ENCODE measurements at regions not wholly inside any gene's neighbourhood (a gene's known extent, or its start where the extent isn't known, plus 50 kb on each side); places are given as distances from the start of the nearest gene placed in this dataset.

DNA sequence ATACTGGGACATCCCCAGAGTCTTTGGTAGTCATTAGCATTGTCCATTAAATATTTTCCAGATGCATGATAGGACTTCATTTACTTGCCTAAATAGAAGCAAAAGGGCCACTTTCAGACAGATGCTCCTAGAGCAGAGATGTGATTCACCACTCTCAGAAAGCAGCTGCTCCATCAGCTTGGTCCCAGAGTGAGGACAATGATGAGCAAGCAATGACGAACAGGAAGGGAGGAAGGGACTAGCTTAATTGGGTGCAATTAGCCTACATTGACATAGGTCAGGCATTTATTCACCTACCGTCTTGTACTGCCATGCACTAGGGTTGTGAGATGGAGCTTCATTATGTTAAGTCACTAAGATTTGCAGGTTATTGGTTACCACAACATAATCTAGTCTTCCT lies 85.1 kb upstream of the PLXNA2 start:
- TF ChIP-seq, protein P1, sequence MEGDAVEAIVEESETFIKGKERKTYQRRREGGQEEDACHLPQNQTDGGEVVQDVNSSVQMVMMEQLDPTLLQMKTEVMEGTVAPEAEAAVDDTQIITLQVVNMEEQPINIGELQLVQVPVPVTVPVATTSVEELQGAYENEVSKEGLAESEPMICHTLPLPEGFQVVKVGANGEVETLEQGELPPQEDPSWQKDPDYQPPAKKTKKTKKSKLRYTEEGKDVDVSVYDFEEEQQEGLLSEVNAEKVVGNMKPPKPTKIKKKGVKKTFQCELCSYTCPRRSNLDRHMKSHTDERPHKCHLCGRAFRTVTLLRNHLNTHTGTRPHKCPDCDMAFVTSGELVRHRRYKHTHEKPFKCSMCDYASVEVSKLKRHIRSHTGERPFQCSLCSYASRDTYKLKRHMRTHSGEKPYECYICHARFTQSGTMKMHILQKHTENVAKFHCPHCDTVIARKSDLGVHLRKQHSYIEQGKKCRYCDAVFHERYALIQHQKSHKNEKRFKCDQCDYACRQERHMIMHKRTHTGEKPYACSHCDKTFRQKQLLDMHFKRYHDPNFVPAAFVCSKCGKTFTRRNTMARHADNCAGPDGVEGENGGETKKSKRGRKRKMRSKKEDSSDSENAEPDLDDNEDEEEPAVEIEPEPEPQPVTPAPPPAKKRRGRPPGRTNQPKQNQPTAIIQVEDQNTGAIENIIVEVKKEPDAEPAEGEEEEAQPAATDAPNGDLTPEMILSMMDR (IDR thresholded peaks at IDR 0.05): no peak
- TF ChIP-seq POLR2A (IDR thresholded peaks at IDR 0.05): no peak

All from lower leg skin (tissue), 3 donors.